ACHN (cell line): ENCODE measurements at regions not wholly inside any gene's neighbourhood (a gene's known extent, or its start where the extent isn't known, plus 50 kb on each side); places are given as distances from the start of the nearest gene placed in this dataset.

ENCODE experiments used
- DNase-seq: peaks from one replicate; pipeline ENCODE4 v3.0.0-alpha.2; 2015
- in situ Hi-C: cut with HindIII; loops from 2 replicates; pipeline ENCODE4 v1.10.0; 2017; ENCODE audit warnings: low sequenced_read_pairs, low pct_ligation_motif_present, low pct_unique_long_range_greater_than_20kb

DNA sequence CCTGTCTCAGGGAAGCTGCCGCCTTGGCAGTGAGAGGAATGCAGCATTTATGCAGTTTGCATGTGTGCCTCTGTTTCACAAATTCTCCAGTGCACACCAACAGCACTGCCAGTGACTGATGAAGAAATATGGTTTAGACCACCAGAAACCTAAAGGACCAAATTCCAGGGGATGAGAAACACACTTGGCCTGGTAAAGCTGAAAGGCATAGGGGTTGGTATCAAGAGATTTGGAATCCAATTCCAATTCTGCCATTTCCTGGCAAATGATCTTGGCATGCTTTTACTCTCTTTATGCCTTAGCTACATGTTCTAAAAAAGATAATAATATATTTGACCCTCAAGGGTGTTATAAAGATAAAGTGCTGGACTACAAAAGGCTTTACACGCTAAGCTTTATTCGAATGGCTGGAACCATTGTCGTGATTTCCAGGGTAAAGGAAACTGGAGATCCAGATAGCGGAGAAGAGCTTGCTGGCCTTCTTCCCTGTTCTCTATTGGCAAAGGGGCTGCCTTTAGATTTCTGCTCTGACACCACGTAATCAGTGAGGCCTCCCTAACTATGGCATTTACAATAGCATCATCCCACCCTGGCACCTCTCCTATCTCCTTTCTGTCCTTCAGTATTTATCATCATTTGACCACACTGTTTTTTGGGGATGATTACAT lies 359.8 kb upstream of the ASIC2 start:
- no peak for DNase-seq
- in situ Hi-C loops = no loop called here

- no peak for DNase-seq
- in situ Hi-C loops = no loop called here
Measured at GRCh38 chr17:33653399-33653788, 360.3 kb upstream of the ASIC2 start.

- DNase-seq = no peak
- in situ Hi-C loops = no loop called here
Measured at GRCh38 chr17:33657181-33657580, 364.1 kb upstream of the ASIC2 start.

DNA sequence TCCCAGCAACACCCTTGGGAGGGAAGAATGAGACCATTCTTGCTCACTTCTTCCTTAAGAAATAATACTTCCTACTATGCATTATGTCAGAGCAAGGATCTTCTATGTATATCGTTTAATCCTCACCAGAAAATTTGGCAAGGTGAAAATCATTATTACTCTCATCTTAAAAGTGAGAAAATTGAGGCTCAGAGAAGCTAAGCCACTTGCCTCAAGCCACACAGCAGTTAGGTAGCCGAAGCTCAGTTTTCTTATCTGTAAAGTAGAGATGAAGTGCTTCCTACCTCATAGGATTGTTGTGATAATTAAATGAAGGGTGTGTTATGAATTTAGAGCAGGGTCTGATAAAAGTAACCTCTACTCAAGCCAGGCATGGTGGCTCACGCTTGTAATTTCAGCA lies 368.9 kb upstream of the ASIC2 start:
- DNase-seq = no peak
- in situ Hi-C loops = no loop called here

GRCh38 chr17:33664116-33664840 lies 371.2 kb upstream of the ASIC2 start:
- in situ Hi-C loops = no loop called here
- no peak for DNase-seq

- in situ Hi-C loops = no loop called here
- no peak for DNase-seq
Measured at GRCh38 chr17:33667052-33667509, 374.0 kb upstream of the ASIC2 start.

- no peak for DNase-seq
- in situ Hi-C loops = no loop called here
Measured at GRCh38 chr17:33667671-33668070, 374.6 kb upstream of the ASIC2 start.

GRCh38 chr17:33668516-33668915 lies 375.4 kb upstream of the ASIC2 start:
- DNase-seq = no peak
- in situ Hi-C loops = no loop called here

GRCh38 chr17:33671491-33671890 lies 378.4 kb upstream of the ASIC2 start:
- DNase-seq = no peak
- in situ Hi-C loops = no loop called here

DNA sequence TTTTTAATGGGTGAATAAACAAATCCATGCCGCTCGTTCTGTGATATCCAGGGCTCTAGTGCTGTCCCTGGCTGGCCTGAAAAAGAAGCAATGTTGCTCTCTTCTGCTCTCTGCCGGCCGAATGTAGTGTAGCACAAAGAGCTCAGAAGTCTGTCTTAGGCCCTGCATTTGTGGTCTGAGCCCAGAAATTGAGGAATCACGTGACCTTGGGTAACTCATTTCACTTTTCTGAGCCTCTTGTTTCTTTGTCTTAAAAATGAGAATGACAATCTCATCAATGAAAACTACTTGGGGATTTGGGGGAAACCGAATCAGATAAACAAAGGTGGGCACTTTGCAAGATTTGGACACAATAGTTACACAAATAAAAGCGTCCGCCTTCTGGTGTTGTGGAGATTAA lies 381.6 kb upstream of the ASIC2 start:
- in situ Hi-C loops = no loop called here
- peak; percentile 61 for DNase-seq

GRCh38 chr17:33676444-33676843 lies 383.3 kb upstream of the ASIC2 start:
- in situ Hi-C loops = no loop called here

GRCh38 chr17:33679595-33679994 lies 386.5 kb upstream of the ASIC2 start:
- no peak for DNase-seq
- in situ Hi-C loops = no loop called here

More at GRCh38 chr17:33676444-33676843, 383.3 kb upstream of the ASIC2 start:
- DNase-seq = no peak

GRCh38 chr17:33680472-33680871 lies 387.4 kb upstream of the ASIC2 start:
- in situ Hi-C loops = no loop called here
- DNase-seq = no peak

DNA sequence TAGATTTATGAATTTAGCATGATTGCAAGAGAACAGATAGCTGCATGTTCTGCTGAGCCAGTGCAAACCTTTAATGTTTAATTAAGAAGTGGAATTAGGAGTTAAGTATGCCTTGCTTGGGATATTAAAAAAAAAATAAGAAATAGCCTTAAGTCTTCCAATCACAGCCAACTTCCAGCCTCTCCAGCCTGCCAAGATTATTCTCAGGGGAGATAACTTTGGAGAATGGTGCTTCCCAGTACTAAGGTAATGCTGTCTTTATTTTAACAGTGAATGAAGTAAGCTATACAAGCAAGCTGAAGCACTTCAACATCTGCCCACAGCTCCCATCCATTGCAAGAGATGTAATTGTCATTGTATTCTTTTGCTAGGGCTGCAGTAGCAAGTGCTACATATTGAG lies 389.5 kb upstream of the ASIC2 start:
- no peak for DNase-seq
- in situ Hi-C loops = no loop called here

DNA sequence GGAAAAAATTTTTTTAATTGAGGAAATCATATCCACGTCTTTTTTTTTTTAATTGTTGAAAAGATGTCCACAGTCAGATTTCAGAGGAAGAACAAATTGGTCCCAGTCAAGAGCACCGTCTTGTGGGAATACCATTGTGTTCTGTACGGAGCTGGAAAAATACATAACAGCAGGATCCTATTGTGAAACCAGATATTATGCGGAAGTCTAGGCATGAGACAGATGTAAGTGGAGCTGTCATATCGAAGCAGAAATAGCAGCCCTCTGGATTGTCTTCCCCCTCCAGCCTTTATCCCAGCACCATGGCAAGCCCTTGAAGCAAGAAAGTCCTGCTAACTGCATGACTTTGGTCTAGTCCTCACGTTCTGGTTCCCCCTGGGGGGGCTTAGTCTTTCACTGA lies 391.6 kb upstream of the ASIC2 start:
- in situ Hi-C loops = no loop called here
- DNase-seq = no peak

GRCh38 chr17:33686171-33686570 lies 393.1 kb upstream of the ASIC2 start:
- in situ Hi-C loops = no loop called here
- DNase-seq = peak; percentile 11

- in situ Hi-C loops = no loop called here
- DNase-seq = no peak
Measured at GRCh38 chr17:33687831-33688230, 394.7 kb upstream of the ASIC2 start.

- in situ Hi-C loops = no loop called here
- DNase-seq = no peak
Measured at GRCh38 chr17:33688771-33689170, 395.7 kb upstream of the ASIC2 start.

- in situ Hi-C loops = no loop called here
Measured at GRCh38 chr17:33689725-33690124, 396.6 kb upstream of the ASIC2 start.

DNA sequence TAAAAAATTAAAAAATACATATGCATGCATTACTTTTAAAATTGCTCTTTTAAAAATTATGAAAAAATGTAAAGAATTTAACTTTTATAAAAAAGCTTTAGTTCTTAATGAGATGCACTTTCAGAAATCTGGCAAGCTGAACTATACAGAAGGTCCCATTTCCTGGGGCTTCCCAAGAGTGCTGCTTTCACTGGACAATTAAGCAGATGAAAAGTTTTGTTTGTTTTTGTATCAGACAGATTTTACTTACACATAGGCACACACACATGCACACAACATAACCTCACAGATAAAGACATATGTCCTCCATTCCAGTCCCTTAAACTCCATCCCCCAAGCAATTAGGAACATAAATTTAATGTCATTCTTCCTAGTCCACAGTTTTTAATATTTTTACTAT lies 402.3 kb upstream of the ASIC2 start:
- DNase-seq = no peak
- in situ Hi-C loops = no loop called here

More at GRCh38 chr17:33689725-33690124, 396.6 kb upstream of the ASIC2 start:
- no peak for DNase-seq
